IPS-18a (cell line): ENCODE measurements at regions not wholly inside any gene's neighbourhood (a gene's known extent, or its start where the extent isn't known, plus 50 kb on each side); places are given as distances from the start of the nearest gene placed in this dataset.
"Not testable (repeated sequence)": the region's sequence is repeated elsewhere in the genome, so short reads cannot be mapped to it uniquely, and the experiment has no call there.

ENCODE experiments used
- H3K27ac ChIP-seq: one replicate; pipeline ENCODE4 v1.5.1; 2013; ENCODE audit warnings: low read length
- H3K27me3 ChIP-seq: one replicate; pipeline ENCODE4 v1.6.1; 2013; ENCODE audit warnings: mild to moderate bottlenecking, low read length; ENCODE audit not compliant: control insufficient read depth, insufficient read depth
- H3K36me3 ChIP-seq: one replicate; pipeline ENCODE4 v1.6.1; 2013; ENCODE audit warnings: low read depth, low read length; ENCODE audit not compliant: control insufficient read depth
- H3K4me1 ChIP-seq: one replicate; pipeline ENCODE4 v1.6.1; 2013; ENCODE audit warnings: low read depth, low read length; ENCODE audit not compliant: control insufficient read depth
- H3K4me3 ChIP-seq: one replicate; pipeline ENCODE4 v1.5.1; 2013; ENCODE audit warnings: low read length
- H3K9ac ChIP-seq: one replicate; pipeline ENCODE4 v1.6.1; 2013; ENCODE audit warnings: mild to moderate bottlenecking, low read length, moderate library complexity
- H3K9me3 ChIP-seq: one replicate; pipeline ENCODE4 v1.6.1; 2013; ENCODE audit warnings: low read depth, low read length; ENCODE audit not compliant: control insufficient read depth

- no peaks in the 10 kb centered on the region for H3K9me3 ChIP-seq
- H3K9ac ChIP-seq: no peak overlapping the region
- no peaks in the 10 kb centered on the region for H3K36me3 ChIP-seq
- no peaks in the 10 kb centered on the region for H3K27me3 ChIP-seq
- H3K27ac ChIP-seq: no peak overlapping the region
- peaks cover 8% of the 10 kb centered on the region for H3K4me1 ChIP-seq
- no peak overlapping the region for H3K4me3 ChIP-seq
These were observed 118.3 kb downstream of the C16orf95 start for GRCh38 chr16:87198881-87199280.

GRCh38 chr16:87199379-87199778 lies 117.8 kb downstream of the C16orf95 start:
- no peak overlapping the region for H3K4me3 ChIP-seq
- H3K36me3 ChIP-seq: no peaks in the 10 kb centered on the region
- H3K9me3 ChIP-seq: no peaks in the 10 kb centered on the region
- H3K9ac ChIP-seq: no peak overlapping the region
- H3K27ac ChIP-seq: no peak overlapping the region
- no peaks in the 10 kb centered on the region for H3K27me3 ChIP-seq
- H3K4me1 ChIP-seq: peaks cover 8% of the 10 kb centered on the region

- no peaks in the 10 kb centered on the region for H3K9me3 ChIP-seq
- H3K4me3 ChIP-seq: no peak overlapping the region
- H3K27ac ChIP-seq: no peak overlapping the region
- no peaks in the 10 kb centered on the region for H3K27me3 ChIP-seq
- no peaks in the 10 kb centered on the region for H3K36me3 ChIP-seq
- H3K9ac ChIP-seq: no peak overlapping the region
- peaks cover 8% of the 10 kb centered on the region for H3K4me1 ChIP-seq
These were observed 117.3 kb downstream of the C16orf95 start for GRCh38 chr16:87199901-87200300.

- Histone ChIP-seq H3K36me3 (no peaks in the 10 kb centered on the region), H3K27me3 (no peaks in the 10 kb centered on the region), H3K4me1 (peaks cover 8% of the 10 kb centered on the region), H3K9ac (no peak overlapping the region), H3K9me3 (no peaks in the 10 kb centered on the region), H3K27ac (no peak overlapping the region), H3K4me3 (no peak overlapping the region)
These were observed 116.6 kb downstream of the C16orf95 start for GRCh38 chr16:87200637-87201036.

- peaks cover 8% of the 10 kb centered on the region for H3K4me1 ChIP-seq
- H3K9ac ChIP-seq: no peak overlapping the region
- H3K27ac ChIP-seq: no peak overlapping the region
- no peak overlapping the region for H3K4me3 ChIP-seq
- no peaks in the 10 kb centered on the region for H3K36me3 ChIP-seq
- H3K9me3 ChIP-seq: no peaks in the 10 kb centered on the region
- H3K27me3 ChIP-seq: no peaks in the 10 kb centered on the region
These were observed 116.1 kb downstream of the C16orf95 start for GRCh38 chr16:87201052-87201451.

- H3K9me3 ChIP-seq: no peaks in the 10 kb centered on the region
- no peak overlapping the region for H3K4me3 ChIP-seq
- no peaks in the 10 kb centered on the region for H3K36me3 ChIP-seq
- H3K27ac ChIP-seq: no peak overlapping the region
- H3K4me1 ChIP-seq: peaks cover 8% of the 10 kb centered on the region
- no peaks in the 10 kb centered on the region for H3K27me3 ChIP-seq
- no peak overlapping the region for H3K9ac ChIP-seq
These were observed 115.4 kb downstream of the C16orf95 start for GRCh38 chr16:87201790-87202189.

GRCh38 chr16:87202346-87202745 lies 114.8 kb downstream of the C16orf95 start:
- Histone ChIP-seq H3K36me3 (no peaks in the 10 kb centered on the region), H3K27ac (no peak overlapping the region), H3K9me3 (no peaks in the 10 kb centered on the region), H3K9ac (no peak overlapping the region), H3K4me3 (no peak overlapping the region), H3K4me1 (peaks cover 8% of the 10 kb centered on the region), H3K27me3 (no peaks in the 10 kb centered on the region)

GRCh38 chr16:87203060-87203656 lies 114.0 kb downstream of the C16orf95 start:
- Histone ChIP-seq H3K9me3 (no peaks in the 10 kb centered on the region), H3K27ac (no peak overlapping the region), H3K4me3 (no peak overlapping the region), H3K27me3 (no peaks in the 10 kb centered on the region), H3K9ac (no peak overlapping the region), H3K36me3 (no peaks in the 10 kb centered on the region), H3K4me1 (peaks cover 8% of the 10 kb centered on the region)

GRCh38 chr16:87206646-87207451 lies 110.3 kb downstream of the C16orf95 start:
- Histone ChIP-seq H3K36me3 (no peaks in the 10 kb centered on the region), H3K4me1 (no peaks in the 10 kb centered on the region), H3K27ac (no peak overlapping the region), H3K9me3 (no peaks in the 10 kb centered on the region), H3K9ac (no peak overlapping the region), H3K27me3 (no peaks in the 10 kb centered on the region), H3K4me3 (no peak overlapping the region)

- Histone ChIP-seq H3K27ac (no peak overlapping the region), H3K9ac (no peak overlapping the region), H3K4me1 (no peaks in the 10 kb centered on the region), H3K27me3 (no peaks in the 10 kb centered on the region), H3K9me3 (no peaks in the 10 kb centered on the region), H3K4me3 (no peak overlapping the region), H3K36me3 (no peaks in the 10 kb centered on the region)
These were observed 109.7 kb downstream of the C16orf95 start for GRCh38 chr16:87207509-87207908.

- no peak overlapping the region for H3K27ac ChIP-seq
- H3K36me3 ChIP-seq: no peaks in the 10 kb centered on the region
- no peak overlapping the region for H3K9ac ChIP-seq
- no peaks in the 10 kb centered on the region for H3K27me3 ChIP-seq
- H3K9me3 ChIP-seq: no peaks in the 10 kb centered on the region
- H3K4me1 ChIP-seq: no peaks in the 10 kb centered on the region
- H3K4me3 ChIP-seq: no peak overlapping the region
These were observed 109.2 kb downstream of the C16orf95 start for GRCh38 chr16:87207965-87208364.

GRCh38 chr16:87208968-87209367 lies 108.2 kb downstream of the C16orf95 start:
- not testable (repeated sequence) for H3K4me3 ChIP-seq, H3K9me3 ChIP-seq, H3K9ac ChIP-seq, H3K36me3 ChIP-seq, H3K27ac ChIP-seq, H3K4me1 ChIP-seq, H3K27me3 ChIP-seq
